Pancreas (tissue), 10 donors: ENCODE measurements at regions not wholly inside any gene's neighbourhood (a gene's known extent, or its start where the extent isn't known, plus 50 kb on each side); places are given as distances from the start of the nearest gene placed in this dataset.

ENCODE experiments used
- ATAC-seq, 4 donors: fragments of 200-7000 bp; cut with Tn5 transposase; one replicate each; pipeline versions ENCODE4 v1.8.0 to v1.9.1; 2020; ENCODE audit warnings: mild to moderate bottlenecking in 4 of 4, moderate library complexity in 4 of 4
- DNase-seq, 6 donors: peaks; one replicate each; pipeline ENCODE4 v3.0.0-alpha.2; 2020
- FAIRE-seq: peaks from 2 replicates; lab custom pipeline; 2012; peaks lifted over from hg19 to GRCh38; lab: Jason Lieb, UNC
- H3K27ac ChIP-seq, 4 donors: fragments of 200-600 bp; sonication (generic); 1 replicate in 3 of 4; 2 replicates in 1 of 4; pipeline versions ENCODE4 v1.5.0 to v1.8.0; 2020
- H3K27me3 ChIP-seq, 4 donors: fragments of 200-600 bp; one replicate each; pipeline ENCODE4 v1.8.0; 2021
- H3K36me3 ChIP-seq, 3 donors: fragments of 200-600 bp; sonication (generic) in 1 of 3; one replicate each; pipeline versions ENCODE4 v1.5.0 to v1.8.0; 2020 to 2021
- H3K4me1 ChIP-seq, 3 donors: fragments of 200-600 bp; one replicate each; pipeline ENCODE4 v1.8.0; 2021
- H3K4me3 ChIP-seq, 4 donors: fragments of 200-600 bp; sonication (generic) in 2 of 4; one replicate each; pipeline versions ENCODE4 v1.5.0 to v1.8.0; 2020 to 2021
- H3K9me3 ChIP-seq, 4 donors: fragments of 200-600 bp; one replicate each; pipeline ENCODE4 v1.8.0; 2021
- WGBS, 2 donors: extraction: QIAGEN DNeasy Blood & Tissue Kit; methylation state at CpG; one replicate each; pipeline ENCODE4 v1.1.7; 2013; 5-methylcytosine and 5-hydroxymethylcytosine counted together
- intact Hi-C, 3 donors: fragments of 100-400 bp; cut with DNase I; formaldehyde crosslinking; loops; one replicate each; pipeline versions ENCODE4 v1.11.1 to v1.14.2; 2022
- TF ChIP-seq, protein P1 (sequence below), 4 donors: fragments of 200-600 bp; sonication (generic) in 3 of 4; IDR thresholded peaks; one replicate each; pipeline versions ENCODE4 v1.5.0 to v1.8.0; 2021; ENCODE audit warnings: antibody characterized with exemption in 4 of 4
- donor health status: healthy with polysubstance abuse.
- donor health status: DM: no; HTN: no; CAD: no; lungs with moderate emphysema.
- donor health status: DM: no; HTN: no; CAD: no.
- donor health status: control.
- donor health status: control.
- donor health status: Bipolar disorder and iron deficiency.
- donor health status: DM: yes; HTN: yes; CAD: no.
- donor health status: DM: no; HTN: no; CAD: no.
- donor health status: DM: no; HTN: no; CAD: no.
- donor health status: DM: yes; HTN: yes; CAD: no.

DNA sequence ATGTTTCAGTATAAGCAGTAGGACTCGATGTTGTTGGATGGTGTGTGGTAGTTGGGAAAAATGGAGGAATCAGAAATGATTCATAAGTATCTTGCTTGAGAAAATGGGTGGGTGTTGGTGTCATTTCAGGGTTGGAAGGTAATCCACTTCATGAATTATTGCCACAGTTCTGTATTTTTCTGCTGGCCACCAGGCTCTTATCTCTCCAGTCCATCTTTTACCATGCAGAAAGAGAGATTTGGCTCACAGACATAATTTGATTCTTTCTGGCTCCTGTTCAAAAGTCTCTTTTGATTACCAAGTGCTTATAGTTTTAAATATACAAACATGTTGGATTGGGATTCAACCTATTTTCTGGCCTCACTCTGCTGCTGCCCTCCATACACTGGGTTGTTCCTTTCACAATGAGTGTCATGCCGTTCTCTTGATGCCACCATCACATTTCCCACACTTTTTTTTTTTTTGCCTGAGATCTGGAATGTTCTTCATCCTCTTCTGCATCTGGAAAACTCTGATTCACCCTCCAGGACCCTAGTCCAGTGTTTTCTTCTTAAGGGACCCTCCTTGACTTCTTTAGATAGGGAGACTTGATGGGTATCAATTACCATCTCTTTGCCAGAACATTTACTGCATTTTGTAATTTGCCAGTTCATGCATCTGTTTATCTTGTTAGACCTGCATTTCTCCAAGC lies 69.4 kb upstream of the GAP43 start:
- Histone ChIP-seq H3K27ac (no peak overlapping the region), H3K9me3 (no peaks in the 10 kb centered on the region), H3K4me1 (no peaks in the 10 kb centered on the region), H3K36me3 (no peaks in the 10 kb centered on the region), H3K27me3 (no peaks in the 10 kb centered on the region), H3K4me3 (no peak overlapping the region)
- ATAC-seq (no peak), DNase-seq (no peak), FAIRE-seq (no peak)
- 82 to 84% methylated on average over 2 of the region's 2 CpGs for WGBS, 2 donors
- intact Hi-C loops: no loop called here
- TF ChIP-seq, protein P1, sequence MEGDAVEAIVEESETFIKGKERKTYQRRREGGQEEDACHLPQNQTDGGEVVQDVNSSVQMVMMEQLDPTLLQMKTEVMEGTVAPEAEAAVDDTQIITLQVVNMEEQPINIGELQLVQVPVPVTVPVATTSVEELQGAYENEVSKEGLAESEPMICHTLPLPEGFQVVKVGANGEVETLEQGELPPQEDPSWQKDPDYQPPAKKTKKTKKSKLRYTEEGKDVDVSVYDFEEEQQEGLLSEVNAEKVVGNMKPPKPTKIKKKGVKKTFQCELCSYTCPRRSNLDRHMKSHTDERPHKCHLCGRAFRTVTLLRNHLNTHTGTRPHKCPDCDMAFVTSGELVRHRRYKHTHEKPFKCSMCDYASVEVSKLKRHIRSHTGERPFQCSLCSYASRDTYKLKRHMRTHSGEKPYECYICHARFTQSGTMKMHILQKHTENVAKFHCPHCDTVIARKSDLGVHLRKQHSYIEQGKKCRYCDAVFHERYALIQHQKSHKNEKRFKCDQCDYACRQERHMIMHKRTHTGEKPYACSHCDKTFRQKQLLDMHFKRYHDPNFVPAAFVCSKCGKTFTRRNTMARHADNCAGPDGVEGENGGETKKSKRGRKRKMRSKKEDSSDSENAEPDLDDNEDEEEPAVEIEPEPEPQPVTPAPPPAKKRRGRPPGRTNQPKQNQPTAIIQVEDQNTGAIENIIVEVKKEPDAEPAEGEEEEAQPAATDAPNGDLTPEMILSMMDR (IDR thresholded peaks at IDR 0.05): no peak

DNA sequence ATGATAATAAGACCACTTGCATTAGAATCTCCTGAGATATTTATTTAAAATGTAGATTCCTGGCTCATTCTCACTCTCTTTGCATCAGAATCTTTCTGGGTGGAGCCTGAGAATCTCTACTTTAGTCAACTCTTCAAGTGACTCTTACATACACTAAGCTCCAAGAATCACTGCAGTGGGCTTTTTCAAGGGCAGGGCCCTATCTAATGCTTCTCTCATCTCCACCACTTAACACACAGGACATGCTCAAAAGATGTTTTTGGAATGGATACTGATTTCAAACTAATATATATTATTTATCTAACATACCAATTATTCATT lies 68.9 kb upstream of the GAP43 start:
- no peaks in the 10 kb centered on the region for H3K27me3 ChIP-seq
- no peak for ATAC-seq
- no peak for FAIRE-seq

DNA sequence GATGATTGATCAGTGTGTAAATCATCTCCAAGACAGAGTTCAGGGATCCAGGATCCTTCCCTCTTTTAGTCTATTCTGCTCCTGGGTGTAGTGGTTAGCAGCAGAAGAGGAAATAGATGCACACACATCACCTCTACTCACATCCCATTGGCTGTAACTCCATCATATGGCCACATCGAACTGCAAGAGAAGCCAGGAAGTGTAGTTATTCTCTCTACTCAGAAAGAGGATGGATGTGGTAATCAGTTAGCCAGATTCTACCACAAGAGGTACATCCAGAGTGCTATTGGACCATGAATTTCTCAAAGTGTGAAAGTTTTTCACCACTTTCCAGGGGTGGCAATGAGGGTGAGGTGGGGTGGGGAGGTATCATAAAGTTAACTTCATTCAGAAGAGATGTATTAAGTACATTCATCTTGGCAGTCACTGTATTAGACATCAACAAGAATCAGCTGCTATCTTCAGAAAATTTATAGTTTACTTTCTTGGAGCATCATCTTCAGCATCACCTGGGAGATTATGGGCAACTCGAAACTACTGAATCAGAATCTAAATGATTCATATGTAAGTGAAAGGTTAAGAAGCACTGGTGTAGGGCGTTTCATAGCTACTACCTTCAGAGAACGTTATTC lies 60.6 kb upstream of the GAP43 start:
- H3K36me3 ChIP-seq: no peaks in the 10 kb centered on the region
- no peak overlapping the region for H3K27ac ChIP-seq
- intact Hi-C loops: no loop called here
- no peak for FAIRE-seq
- no peak for DNase-seq
- 44 to 59% methylated on average over 4 of the region's 4 CpGs for WGBS, 2 donors
- ATAC-seq: no peak
- no peaks in the 10 kb centered on the region for H3K4me1 ChIP-seq
- no peaks in the 10 kb centered on the region for H3K9me3 ChIP-seq
- H3K27me3 ChIP-seq: no peaks in the 10 kb centered on the region
- no peak overlapping the region for H3K4me3 ChIP-seq
- TF ChIP-seq, protein P1 (IDR thresholded peaks at IDR 0.05): no peak

More for the DNA sequence above, 68.9 kb upstream of the GAP43 start:
- Histone ChIP-seq H3K9me3 (no peaks in the 10 kb centered on the region), H3K4me1 (no peaks in the 10 kb centered on the region), H3K27ac (no peak overlapping the region), H3K36me3 (no peaks in the 10 kb centered on the region), H3K4me3 (no peak overlapping the region)
- intact Hi-C loops: no loop called here
- DNase-seq: no peak
- TF ChIP-seq, protein P1 (IDR thresholded peaks at IDR 0.05): no peak

DNA sequence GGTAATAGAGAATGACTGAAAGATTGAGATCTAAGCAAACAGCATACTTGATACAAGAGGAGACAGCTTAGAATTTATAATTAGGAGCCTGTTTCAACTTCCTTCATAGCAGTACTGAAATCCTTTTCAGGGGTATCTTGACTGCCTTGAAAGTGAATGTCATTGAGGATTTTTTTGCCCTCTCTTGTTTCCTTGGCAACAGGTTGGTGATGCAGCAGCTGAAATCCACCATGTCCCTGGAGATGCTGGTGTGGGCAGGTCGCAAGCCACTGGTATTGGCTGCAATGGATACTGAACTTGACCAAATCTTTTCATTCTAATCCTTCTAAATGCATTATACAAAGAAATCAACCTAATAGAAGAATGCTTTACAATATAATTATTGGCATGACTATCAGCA lies 59.3 kb upstream of the GAP43 start:
- TF ChIP-seq, protein P1 (IDR thresholded peaks at IDR 0.05): no peak
- no peaks in the 10 kb centered on the region for H3K27me3 ChIP-seq
- ATAC-seq: no peak
- no peak for DNase-seq
- H3K4me1 ChIP-seq: no peaks in the 10 kb centered on the region
- H3K4me3 ChIP-seq: no peak overlapping the region
- H3K9me3 ChIP-seq: no peaks in the 10 kb centered on the region
- WGBS, 2 donors: 86 to 88% methylated on average over 1 of the region's 1 CpG
- FAIRE-seq: no peak
- intact Hi-C loops: no loop called here
- H3K36me3 ChIP-seq: no peaks in the 10 kb centered on the region
- no peak overlapping the region for H3K27ac ChIP-seq

DNA sequence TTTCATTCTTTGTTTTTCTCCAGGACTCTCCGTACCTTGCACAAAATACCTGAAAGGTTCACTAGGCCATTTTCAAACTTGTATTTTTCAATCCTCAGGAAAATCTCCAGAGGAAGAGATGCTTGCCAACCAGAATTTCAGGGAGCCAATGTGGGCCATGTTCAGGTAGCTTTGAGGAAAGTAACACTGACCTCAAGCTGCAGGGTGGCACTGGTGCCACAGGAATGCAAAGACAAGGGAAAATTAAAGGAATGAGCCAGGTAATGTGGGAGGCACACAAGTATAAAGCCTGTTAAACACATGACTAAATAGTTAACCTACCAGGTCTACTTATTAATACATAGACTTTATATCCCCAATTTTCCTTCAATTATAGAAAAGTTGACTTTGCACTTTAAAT lies 51.9 kb upstream of the GAP43 start:
- DNase-seq (no peak), ATAC-seq (no peak), FAIRE-seq (no peak)
- TF ChIP-seq, protein P1 (IDR thresholded peaks at IDR 0.05): no peak
- 72 to 89% methylated on average over 1 of the region's 1 CpG for WGBS, 2 donors
- H3K9me3 ChIP-seq: no peaks in the 10 kb centered on the region
- H3K27ac ChIP-seq: no peak overlapping the region
- intact Hi-C loops: no loop called here
- no peaks in the 10 kb centered on the region for H3K27me3 ChIP-seq
- no peaks in the 10 kb centered on the region for H3K4me1 ChIP-seq
- no peak overlapping the region for H3K4me3 ChIP-seq
- H3K36me3 ChIP-seq: no peaks in the 10 kb centered on the region
